SK-N-SH (cell line): ENCODE measurements at regions not wholly inside any gene's neighbourhood (a gene's known extent, or its start where the extent isn't known, plus 50 kb on each side); places are given as distances from the start of the nearest gene placed in this dataset.

Experiments
- CTCF ChIA-PET: fragments of 300-600, 350-600 bp; formaldehyde crosslinking; extraction: SDS; loops from one replicate; lab custom pipeline; 2021; lab: Yijun Ruan, JAX
- POLR2A ChIA-PET: fragments of 350-600 bp; sonication (Branson Sonifier 250); formaldehyde crosslinking; extraction: SDS; loops from one replicate; lab custom pipeline; 2020; ENCODE audit warnings: antibody characterized with exemption, inconsistent platforms; lab: Yijun Ruan, JAX
- DNase-seq: peaks from one replicate; pipeline ENCODE4 v3.0.0; 2012
- H2AFZ ChIP-seq: fragments of 200-600 bp; sonication (generic); 2 replicates; pipeline ENCODE4 v1.8.1; 2016; ENCODE audit warnings: antibody characterized with exemption, mild to moderate bottlenecking, low read depth
- H3F3A ChIP-seq: fragments of 200-600 bp; sonication (generic); replicated peaks from 2 replicates; pipeline ENCODE3; 2016; ENCODE audit warnings: antibody characterized with exemption, mild to moderate bottlenecking; ENCODE audit not compliant: insufficient read depth
- H3K27ac ChIP-seq, 2 experiments: fragments of 200-500 bp in 1 of 2; fragments of 200-600 bp in 1 of 2; sonication (Bioruptor generic) in 1 of 2; sonication (generic), shearing (Covaris generic) in 1 of 2; 2 replicates each; pipeline versions ENCODE4 v1.5.1 to v1.6.1; 2014 to 2016; ENCODE audit warnings: low read depth in 2 of 2, inconsistent platforms in 1 of 2, low read length in 1 of 2, mild to moderate bottlenecking in 1 of 2, mixed read lengths in 1 of 2
- H3K27me3 ChIP-seq: fragments of 200-600 bp; sonication (generic), shearing (Covaris generic); 2 replicates; pipeline ENCODE4 v1.6.1; 2016; ENCODE audit warnings: mixed run types; ENCODE audit not compliant: insufficient read depth
- H3K36me3 ChIP-seq, 2 experiments: fragments of 200-500 bp in 1 of 2; fragments of 200-600 bp in 1 of 2; sonication (Bioruptor generic) in 1 of 2; sonication (generic) in 1 of 2; replicated peaks in 1 of 2; 2 replicates each; pipeline versions ENCODE3 to v1.5.1; 2014 to 2016; ENCODE audit warnings: low read length in 1 of 2, mild to moderate bottlenecking in 1 of 2; ENCODE audit not compliant: insufficient read depth in 2 of 2, control insufficient read depth in 1 of 2
- H3K4me1 ChIP-seq, 2 experiments: fragments of 200-500 bp in 1 of 2; fragments of 200-600 bp in 1 of 2; sonication (Bioruptor generic) in 1 of 2; sonication (generic), shearing (Covaris generic) in 1 of 2; 2 replicates each; pipeline versions ENCODE4 v1.5.1 to v1.6.1; 2014 to 2016; ENCODE audit warnings: low read depth in 1 of 2, low read length in 1 of 2, mixed run types in 1 of 2; ENCODE audit not compliant: insufficient read depth in 2 of 2, control insufficient read depth in 1 of 2
- H3K4me2 ChIP-seq: fragments of 200-600 bp; sonication (generic), shearing (Covaris generic); 2 replicates; pipeline ENCODE4 v1.6.1; 2017; ENCODE audit warnings: mixed run types
- H3K4me3 ChIP-seq, 2 experiments: fragments of 200-500 bp in 1 of 2; fragments of 200-600 bp in 1 of 2; sonication (Bioruptor generic) in 1 of 2; sonication (generic), shearing (Covaris generic) in 1 of 2; 2 replicates each; pipeline versions ENCODE4 v1.5.1 to v1.8.1; 2014 to 2016; ENCODE audit warnings: low read depth in 2 of 2, inconsistent platforms in 1 of 2, low read length in 1 of 2, mild to moderate bottlenecking in 1 of 2, mixed read lengths in 1 of 2, moderate library complexity in 1 of 2
- H3K79me2 ChIP-seq: fragments of 200-600 bp; sonication (generic); 2 replicates; pipeline ENCODE4 v1.8.1; 2017; ENCODE audit warnings: mild to moderate bottlenecking; ENCODE audit not compliant: insufficient read depth
- H3K9ac ChIP-seq: fragments of 200-600 bp; sonication (generic); 2 replicates; pipeline ENCODE4 v1.6.1; 2017; ENCODE audit warnings: mixed run types
- H3K9me2 ChIP-seq: fragments of 200-600 bp; sonication (generic); 2 replicates; pipeline ENCODE4 v1.6.1; 2017; ENCODE audit warnings: mixed run types
- H3K9me3 ChIP-seq: fragments of 200-600 bp; sonication (generic); 2 replicates; pipeline ENCODE4 v1.6.1; 2017; ENCODE audit warnings: mixed run types, mild to moderate bottlenecking, moderate library complexity
- H4K20me1 ChIP-seq: fragments of 200-600 bp; sonication (generic); 2 replicates; pipeline ENCODE4 v1.6.1; 2017; ENCODE audit warnings: mild to moderate bottlenecking, mixed run types; ENCODE audit not compliant: insufficient read depth
- ELF1 ChIP-seq: IDR thresholded peaks from 2 replicates; pipeline ENCODE4 v1.4.0; 2012
- EP300 ChIP-seq, 2 experiments: IDR thresholded peaks; 2 replicates each; pipeline versions ENCODE4 v1.4.0 to v1.6.1; 2012; ENCODE audit warnings: borderline replicate concordance in 1 of 2, low read depth in 1 of 2, low read length in 1 of 2
- FOXJ3 ChIP-seq: sonication (generic); formaldehyde crosslinking; IDR thresholded peaks from 2 replicates; pipeline ENCODE4 v1.5.1; 2020; ENCODE audit warnings: mild to moderate bottlenecking, missing genetic modification reagents
- MAX ChIP-seq: IDR thresholded peaks from 2 replicates; pipeline ENCODE4 v1.4.0; 2012; ENCODE audit warnings: low read depth
- MXI1 ChIP-seq: IDR thresholded peaks from 2 replicates; pipeline ENCODE4 v1.6.1; 2012; ENCODE audit warnings: mild to moderate bottlenecking, low read depth, low read length, improper control_type of control experiment
- PBX3 ChIP-seq: IDR thresholded peaks from 2 replicates; pipeline ENCODE4; 2012
- POLR2AphosphoS5 ChIP-seq: IDR thresholded peaks from 2 replicates; pipeline ENCODE4 v1.6.1; 2012; ENCODE audit warnings: low read depth, low read length
- RCOR1 ChIP-seq: fragments of 150-350 bp; IDR thresholded peaks from 2 replicates; pipeline ENCODE4 v1.6.1; 2017; ENCODE audit warnings: antibody characterized with exemption, low read length
- REST ChIP-seq: IDR thresholded peaks from 2 replicates; pipeline ENCODE4 v1.6.1; 2012; ENCODE audit warnings: mild to moderate bottlenecking, low read depth, low read length, moderate library complexity
- RFX5 ChIP-seq: IDR thresholded peaks from 2 replicates; pipeline ENCODE4 v1.6.1; 2012; ENCODE audit warnings: mild to moderate bottlenecking, improper control_type of control experiment, low read length
- SIN3A ChIP-seq: IDR thresholded peaks from 2 replicates; pipeline ENCODE4 v1.6.1; 2012; ENCODE audit warnings: low read depth, mild to moderate bottlenecking, low read length, moderate library complexity, borderline replicate concordance
- SMC3 ChIP-seq: IDR thresholded peaks from 2 replicates; pipeline ENCODE4 v1.6.1; 2012; ENCODE audit warnings: low read depth, low read length, improper control_type of control experiment
- USF1 ChIP-seq: IDR thresholded peaks from 2 replicates; pipeline ENCODE4 v1.4.0; 2012; ENCODE audit warnings: low read depth, borderline replicate concordance
- YY1 ChIP-seq: IDR thresholded peaks from 2 replicates; pipeline ENCODE4 v1.4.0; 2012; ENCODE audit warnings: low read depth, mild to moderate bottlenecking
- WGBS: methylation state at CpG from one replicate; pipeline ENCODE4 v1.1.6; 2017; ENCODE audit warnings: low lambda C conversion rate; 5-methylcytosine and 5-hydroxymethylcytosine counted together

DNA sequence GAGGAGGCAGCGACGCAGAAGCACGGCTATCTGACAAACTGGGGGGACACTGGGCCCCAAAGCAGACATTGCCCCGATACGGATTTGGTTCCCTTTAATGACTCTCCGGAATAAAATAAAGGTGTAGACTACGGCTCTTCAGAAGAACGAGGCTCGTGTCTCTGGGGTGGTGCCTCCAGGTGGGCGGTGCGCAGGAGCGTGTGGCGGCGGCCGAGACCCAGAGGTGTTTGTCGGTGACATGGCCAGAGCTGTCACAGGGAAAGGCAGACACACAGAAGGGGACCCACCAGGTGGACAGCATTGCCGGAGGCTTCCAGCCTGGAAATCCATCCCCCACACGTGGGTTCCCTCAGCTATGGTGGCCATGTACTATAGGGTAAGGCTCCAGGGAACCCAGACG is 366.0 kb downstream of the BRD1 start (continued):
- TF ChIP-seq REST (no peak), MXI1 (no peak), YY1 (no peak)

- Histone ChIP-seq H2AFZ (no peak overlapping the region), H3K27ac (no peak overlapping the region), H3K9me3 (no peaks in the 10 kb centered on the region), H3K9ac (no peak overlapping the region), H3K9me2 (no peaks in the 10 kb centered on the region), H3K4me2 (no peak overlapping the region), H3K36me3 (no peaks in the 10 kb centered on the region), H3K4me3 (no peak overlapping the region), H3K79me2 (no peaks in the 10 kb centered on the region), H3K4me1 (no peaks in the 10 kb centered on the region), H3F3A (no peaks in the 10 kb centered on the region), H4K20me1 (no peaks in the 10 kb centered on the region), H3K27me3 (peaks cover 8% of the 10 kb centered on the region; the same call in 1 of the 2 replicates)
- DNase-seq = no peak
- ChIA-PET POLR2A (no interaction called here), CTCF (interaction anchor here (1.4 kb wide), 1 partner anchor 172 kb away, joined by 3 read pairs; no protein-coding TSS in a partner anchor)
- TF ChIP-seq USF1 = no peak
- TF ChIP-seq SMC3 = no peak
- no peak for TF ChIP-seq EP300 (IDR thresholded peaks at IDR 0.05; ENCODE audit: borderline replicate concordance in 1 of 2, low read depth in 1 of 2, low read length in 1 of 2)
- no peak for TF ChIP-seq RFX5
- no peak for TF ChIP-seq PBX3
- TF ChIP-seq RCOR1 = no peak
- no peak for TF ChIP-seq FOXJ3 (CRISPR knock-in tag)
- no peak for TF ChIP-seq SIN3A
- TF ChIP-seq MAX = no peak
- TF ChIP-seq ELF1 = no peak
- TF ChIP-seq POLR2AphosphoS5 = no peak
- WGBS = 6% methylated on average over 15 of the region's 15 CpGs
Measured at GRCh38 chr22:49460592-49461281, 366.9 kb downstream of the BRD1 start.
